ENCODE measurements at regions not wholly inside any gene's neighbourhood (a gene's known extent, or its start where the extent isn't known, plus 50 kb on each side); places are given as distances from the start of the nearest gene placed in this dataset.

GRCh38 chr6:21999741-22000140, 297.1 kb downstream of the PRL start:
- peaks cover 9% of the 10 kb centered on the region for H3K9me3 Mint-ChIP-seq
- H3K4me3 Mint-ChIP-seq = no peak overlapping the region
- peaks cover 71% of the 10 kb centered on the region for H3K4me1 Mint-ChIP-seq
- H3K27me3 Mint-ChIP-seq (ENCODE audit: low read depth, poor library complexity) = no peaks in the 10 kb centered on the region
- H3K36me3 Mint-ChIP-seq (ENCODE audit: low read depth) = peaks cover 21% of the 10 kb centered on the region
- no peak for DNase-seq
- no peak for TF ChIP-seq CTCF (IDR thresholded peaks at IDR 0.05)
- H3K27ac Mint-ChIP-seq = peak overlapping the region; percentile 96

- Mint-ChIP-seq H3K27me3 (ENCODE audit: low read depth, poor library complexity) (no peaks in the 10 kb centered on the region), H3K27ac (peak overlapping the region; percentile 54), H3K4me3 (no peak overlapping the region), H3K4me1 (peaks cover 62% of the 10 kb centered on the region), H3K9me3 (peaks cover 17% of the 10 kb centered on the region), H3K36me3 (ENCODE audit: low read depth) (peaks cover 31% of the 10 kb centered on the region)
- no peak for TF ChIP-seq CTCF (IDR thresholded peaks at IDR 0.05)
- DNase-seq = no peak
Observed at GRCh38 chr6:22001396-22002027, 295.3 kb downstream of the PRL start.

GRCh38 chr6:22003287-22003686, 293.5 kb downstream of the PRL start:
- Mint-ChIP-seq H3K27ac (no peak overlapping the region), H3K36me3 (ENCODE audit: low read depth) (peaks cover 49% of the 10 kb centered on the region), H3K4me3 (no peak overlapping the region), H3K27me3 (ENCODE audit: low read depth, poor library complexity) (no peaks in the 10 kb centered on the region), H3K4me1 (peaks cover 54% of the 10 kb centered on the region), H3K9me3 (peaks cover 20% of the 10 kb centered on the region)
- TF ChIP-seq CTCF (IDR thresholded peaks at IDR 0.05) = no peak
- no peak for DNase-seq

- Mint-ChIP-seq H3K36me3 (ENCODE audit: low read depth) (peaks cover 57% of the 10 kb centered on the region), H3K9me3 (peaks cover 20% of the 10 kb centered on the region), H3K4me3 (no peak overlapping the region), H3K27me3 (ENCODE audit: low read depth, poor library complexity) (no peaks in the 10 kb centered on the region), H3K4me1 (peaks cover 34% of the 10 kb centered on the region), H3K27ac (no peak overlapping the region)
- DNase-seq = no peak
- no peak for TF ChIP-seq CTCF (IDR thresholded peaks at IDR 0.05)
Observed at GRCh38 chr6:22006795-22007194, 290.0 kb downstream of the PRL start.

GRCh38 chr6:22007469-22007868, 289.4 kb downstream of the PRL start:
- no peak for DNase-seq
- H3K27ac Mint-ChIP-seq = peak overlapping the region; percentile 91
- H3K36me3 Mint-ChIP-seq (ENCODE audit: low read depth) = peaks cover 61% of the 10 kb centered on the region
- no peak for TF ChIP-seq CTCF (IDR thresholded peaks at IDR 0.05)
- no peaks in the 10 kb centered on the region for H3K27me3 Mint-ChIP-seq (ENCODE audit: low read depth, poor library complexity)
- no peak overlapping the region for H3K4me3 Mint-ChIP-seq
- H3K9me3 Mint-ChIP-seq = peaks cover 20% of the 10 kb centered on the region
- peaks cover 34% of the 10 kb centered on the region for H3K4me1 Mint-ChIP-seq

GRCh38 chr6:22008248-22008836, 288.5 kb downstream of the PRL start:
- H3K4me1 Mint-ChIP-seq = peaks cover 31% of the 10 kb centered on the region
- TF ChIP-seq CTCF (IDR thresholded peaks at IDR 0.05) = no peak
- H3K9me3 Mint-ChIP-seq = peaks cover 21% of the 10 kb centered on the region
- H3K27me3 Mint-ChIP-seq (ENCODE audit: low read depth, poor library complexity) = no peaks in the 10 kb centered on the region
- H3K4me3 Mint-ChIP-seq = no peak overlapping the region
- H3K27ac Mint-ChIP-seq = peak overlapping the region; percentile 44
- H3K36me3 Mint-ChIP-seq (ENCODE audit: low read depth) = peaks cover 68% of the 10 kb centered on the region
- DNase-seq = no peak
